AG04449 (cell line): ENCODE measurements at regions not wholly inside any gene's neighbourhood (a gene's known extent, or its start where the extent isn't known, plus 50 kb on each side); places are given as distances from the start of the nearest gene placed in this dataset.

Experiments
- CTCF ChIA-PET: fragments of 350-600 bp; formaldehyde crosslinking; extraction: SDS; loops from one replicate; lab custom pipeline; 2021; ENCODE audit warnings: antibody characterized with exemption; lab: Yijun Ruan, JAX
- POLR2A ChIA-PET: fragments of 400-600, 350-600 bp; formaldehyde crosslinking; extraction: SDS; loops from one replicate; lab custom pipeline; 2020; ENCODE audit warnings: antibody characterized with exemption, inconsistent platforms; lab: Yijun Ruan, JAX
- DNase-seq: peaks from one replicate; pipeline ENCODE4 v3.0.0-alpha.2; 2010; ENCODE audit warnings: low read depth, low spot score
- H3K4me3 ChIP-seq: 2 replicates; pipeline ENCODE4 v1.5.1; 2011; ENCODE audit warnings: low read depth, mild to moderate bottlenecking, control low read depth, low read length
- CTCF ChIP-seq: IDR thresholded peaks from one replicate; pipeline ENCODE4 v1.5.1; 2011; ENCODE audit warnings: mild to moderate bottlenecking, moderate library complexity, low read length, control low read depth, inconsistent platforms; ENCODE audit not compliant: insufficient read depth; ENCODE audit errors: missing control alignments

GRCh38 chr3:40765884-40766283, 241.1 kb downstream of the ZNF621 start:
- ChIA-PET CTCF (no interaction called here), POLR2A (no interaction called here)
- DNase-seq, result no peak
- no peak for TF ChIP-seq CTCF
- H3K4me3 ChIP-seq, result no peak overlapping the region

GRCh38 chr3:40766396-40766795, 241.6 kb downstream of the ZNF621 start:
- no peak overlapping the region for H3K4me3 ChIP-seq

GRCh38 chr3:40768046-40768445, 243.3 kb downstream of the ZNF621 start:
- DNase-seq, result no peak
- H3K4me3 ChIP-seq, result no peak overlapping the region
- ChIA-PET CTCF (no interaction called here), POLR2A (no interaction called here)
- TF ChIP-seq CTCF, result no peak

More at GRCh38 chr3:40766396-40766795, 241.6 kb downstream of the ZNF621 start:
- CTCF ChIA-PET, result no interaction called here
- TF ChIP-seq CTCF, result no peak
- no peak for DNase-seq
- POLR2A ChIA-PET, result no interaction called here

- ChIA-PET POLR2A (no interaction called here), CTCF (no interaction called here)
- no peak for TF ChIP-seq CTCF
- H3K4me3 ChIP-seq, result no peak overlapping the region
- DNase-seq, result no peak
Measured at GRCh38 chr3:40768536-40768935, 243.8 kb downstream of the ZNF621 start.

GRCh38 chr3:40770061-40770460, 245.3 kb downstream of the ZNF621 start:
- DNase-seq, result no peak
- no peak for TF ChIP-seq CTCF
- ChIA-PET CTCF (no interaction called here), POLR2A (no interaction called here)
- no peak overlapping the region for H3K4me3 ChIP-seq

- TF ChIP-seq CTCF, result no peak
- ChIA-PET POLR2A (no interaction called here), CTCF (no interaction called here)
- H3K4me3 ChIP-seq, result no peak overlapping the region
- DNase-seq, result no peak
Measured at GRCh38 chr3:40771112-40771511, 246.4 kb downstream of the ZNF621 start.
